Caki2 (cell line): ENCODE measurements at regions not wholly inside any gene's neighbourhood (a gene's known extent, or its start where the extent isn't known, plus 50 kb on each side); places are given as distances from the start of the nearest gene placed in this dataset.
"Not testable (repeated sequence)": the region's sequence is repeated elsewhere in the genome, so short reads cannot be mapped to it uniquely, and the experiment has no call there.

Source experiments
- DNase-seq: peaks from one replicate; pipeline ENCODE4 v3.0.0-alpha.2; 2015; ENCODE audit warnings: low read depth
- in situ Hi-C: cut with HindIII; loops from 2 replicates; pipeline ENCODE4 v1.10.0; 2016; ENCODE audit warnings: low sequenced_read_pairs, low pct_unique_long_range_greater_than_20kb, mixed read lengths

GRCh38 chr10:45564303-45564959 lies 108.1 kb downstream of the ZFAND4 start:
- in situ Hi-C loops = no loop called here

GRCh38 chr10:45561952-45562351 lies 110.6 kb downstream of the ZFAND4 start:
- in situ Hi-C loops = no loop called here
- no peak for DNase-seq

More at GRCh38 chr10:45564303-45564959, 108.1 kb downstream of the ZFAND4 start:
- no peak for DNase-seq

GRCh38 chr10:45560262-45560661 lies 112.3 kb downstream of the ZFAND4 start:
- in situ Hi-C loops = no loop called here
- DNase-seq = no peak

- in situ Hi-C loops = no loop called here
- DNase-seq = no peak
Measured at GRCh38 chr10:45558425-45558824, 114.1 kb downstream of the ZFAND4 start.

- DNase-seq = no peak
- in situ Hi-C loops = no loop called here
Measured at GRCh38 chr10:45557275-45557905, 115.2 kb downstream of the ZFAND4 start.

- in situ Hi-C loops = no loop called here
Measured at GRCh38 chr10:45555795-45556194, 116.8 kb downstream of the ZFAND4 start.

GRCh38 chr10:45555332-45555731 lies 117.2 kb downstream of the ZFAND4 start:
- in situ Hi-C loops = not testable (repeated sequence)

More at GRCh38 chr10:45555795-45556194, 116.8 kb downstream of the ZFAND4 start:
- no peak for DNase-seq

GRCh38 chr10:45553613-45554012 lies 119.0 kb downstream of the ZFAND4 start:
- in situ Hi-C loops = no loop called here
- no peak for DNase-seq

More at GRCh38 chr10:45555332-45555731, 117.2 kb downstream of the ZFAND4 start:
- DNase-seq = not testable (repeated sequence)

GRCh38 chr10:45553155-45553554 lies 119.4 kb downstream of the ZFAND4 start:
- in situ Hi-C loops = no loop called here
- DNase-seq = no peak

- in situ Hi-C loops = no loop called here
Measured at GRCh38 chr10:45552476-45552875, 120.1 kb downstream of the ZFAND4 start.

GRCh38 chr10:45550903-45551786 lies 121.4 kb downstream of the ZFAND4 start:
- in situ Hi-C loops = no loop called here
- no peak for DNase-seq

More at GRCh38 chr10:45552476-45552875, 120.1 kb downstream of the ZFAND4 start:
- DNase-seq = no peak

- in situ Hi-C loops = no loop called here
- DNase-seq = no peak
Measured at GRCh38 chr10:45548068-45548467, 124.5 kb downstream of the ZFAND4 start.

- no peak for DNase-seq
- in situ Hi-C loops = no loop called here
Measured at GRCh38 chr10:45547207-45547606, 125.4 kb downstream of the ZFAND4 start.

- no peak for DNase-seq
- in situ Hi-C loops = no loop called here
Measured at GRCh38 chr10:45545150-45545549, 127.4 kb downstream of the ZFAND4 start.

- no peak for DNase-seq
- in situ Hi-C loops = no loop called here
Measured at GRCh38 chr10:45544191-45544590, 128.4 kb downstream of the ZFAND4 start.

- DNase-seq, in situ Hi-C loops: not testable (repeated sequence)
Measured at GRCh38 chr10:45541032-45541431, 131.5 kb downstream of the ZFAND4 start.

- DNase-seq, in situ Hi-C loops: not testable (repeated sequence)
Measured at GRCh38 chr10:45540589-45540988, 132.0 kb downstream of the ZFAND4 start.

GRCh38 chr10:45539569-45539968 lies 133.0 kb downstream of the ZFAND4 start:
- in situ Hi-C loops, DNase-seq: not testable (repeated sequence)

- in situ Hi-C loops = no loop called here
- no peak for DNase-seq
Measured at GRCh38 chr10:45534572-45534971, 138.0 kb downstream of the ZFAND4 start.
